H9 (cell line): ENCODE measurements at regions not wholly inside any gene's neighbourhood (a gene's known extent, or its start where the extent isn't known, plus 50 kb on each side); places are given as distances from the start of the nearest gene placed in this dataset.

Source experiments
- DNase-seq: peaks from one replicate; pipeline ENCODE4 v3.0.0-alpha.2; 2017
- H2AFZ ChIP-seq: one replicate; pipeline ENCODE4 v1.6.1; 2013; ENCODE audit warnings: mild to moderate bottlenecking, low read length, control low read depth, moderate library complexity
- H2AK5ac ChIP-seq: 2 replicates; pipeline ENCODE4 v1.6.1; 2013; ENCODE audit warnings: low read length, control low read depth, mixed read lengths; ENCODE audit not compliant: insufficient read length
- H2BK120ac ChIP-seq: one replicate; pipeline ENCODE4 v1.6.1; 2013; ENCODE audit warnings: low read depth, mild to moderate bottlenecking, low read length, control low read depth, inconsistent platforms; ENCODE audit not compliant: poor library complexity, severe bottlenecking
- H2BK12ac ChIP-seq: 2 replicates; pipeline ENCODE4 v1.6.1; 2013; ENCODE audit warnings: low read length, control low read depth, mixed read lengths, low read depth; ENCODE audit not compliant: insufficient read length
- H2BK15ac ChIP-seq: 2 replicates; pipeline ENCODE4 v1.6.1; 2013; ENCODE audit warnings: low read depth, low read length, control low read depth
- H2BK20ac ChIP-seq: one replicate; pipeline ENCODE4 v1.6.1; 2013; ENCODE audit warnings: low read depth, mild to moderate bottlenecking, low read length, control low read depth, inconsistent platforms; ENCODE audit not compliant: poor library complexity, severe bottlenecking
- H2BK5ac ChIP-seq: 2 replicates; pipeline ENCODE4 v1.6.1; 2013; ENCODE audit warnings: low read length, control low read depth, mixed read lengths; ENCODE audit not compliant: insufficient read length
- H3K14ac ChIP-seq: 2 replicates; pipeline ENCODE4 v1.6.1; 2013; ENCODE audit warnings: low read length, control low read depth; ENCODE audit not compliant: insufficient read depth
- H3K18ac ChIP-seq: 2 replicates; pipeline ENCODE4 v1.6.1; 2013; ENCODE audit warnings: low read depth, mild to moderate bottlenecking, mixed read lengths, low read length, control low read depth; ENCODE audit not compliant: insufficient read length
- H3K23ac ChIP-seq: 2 replicates; pipeline ENCODE4 v1.6.1; 2013; ENCODE audit warnings: low read length, control low read depth, mixed read lengths, low read depth; ENCODE audit not compliant: insufficient read length
- H3K23me2 ChIP-seq: 2 replicates; pipeline ENCODE4 v1.6.1; 2013; ENCODE audit warnings: low read depth, mild to moderate bottlenecking, mixed read lengths, low read length, control low read depth; ENCODE audit not compliant: insufficient read length, poor library complexity, severe bottlenecking
- H3K27ac ChIP-seq: 2 replicates; pipeline ENCODE4 v1.5.1; 2013; ENCODE audit warnings: low read length, control low read depth, mixed read lengths, low read depth; ENCODE audit not compliant: insufficient read length
- H3K27me3 ChIP-seq: 2 replicates; pipeline ENCODE4 v1.6.1; 2013; ENCODE audit warnings: low read length, control low read depth, inconsistent platforms; ENCODE audit not compliant: insufficient read depth
- H3K4ac ChIP-seq: 2 replicates; pipeline ENCODE4 v1.6.1; 2013; ENCODE audit warnings: low read depth, mild to moderate bottlenecking, control low read depth, inconsistent platforms, low read length, moderate library complexity
- H3K4me1 ChIP-seq: 2 replicates; pipeline ENCODE4 v1.6.1; 2013; ENCODE audit warnings: low read length, control low read depth, inconsistent platforms; ENCODE audit not compliant: insufficient read depth
- H3K4me2 ChIP-seq: 2 replicates; pipeline ENCODE4 v1.6.1; 2013; ENCODE audit warnings: low read length, control low read depth, mixed read lengths; ENCODE audit not compliant: insufficient read length, insufficient read depth
- H3K56ac ChIP-seq: 2 replicates; pipeline ENCODE4 v1.6.1; 2013; ENCODE audit warnings: low read depth, mild to moderate bottlenecking, mixed read lengths, low read length, control low read depth; ENCODE audit not compliant: insufficient read length
- H3K79me1 ChIP-seq: 2 replicates; pipeline ENCODE4 v1.6.1; 2013; ENCODE audit warnings: low read depth, mild to moderate bottlenecking, moderate library complexity, low read length, control low read depth, inconsistent platforms; ENCODE audit not compliant: insufficient read depth, poor library complexity, severe bottlenecking
- H3K79me2 ChIP-seq: 2 replicates; pipeline ENCODE4 v1.6.1; 2013; ENCODE audit warnings: low read length, control low read depth, inconsistent platforms; ENCODE audit not compliant: insufficient read depth
- H3K9ac ChIP-seq: 2 replicates; pipeline ENCODE4 v1.6.1; 2013; ENCODE audit warnings: low read length, control low read depth, mixed read lengths; ENCODE audit not compliant: insufficient read length; ENCODE audit errors: extremely low read depth
- H3K9me3 ChIP-seq: one replicate; pipeline ENCODE4 v1.6.1; 2013; ENCODE audit warnings: low read depth, low read length, inconsistent platforms; ENCODE audit not compliant: control insufficient read depth
- H3T11ph ChIP-seq: one replicate; pipeline ENCODE4 v1.6.1; 2013; ENCODE audit warnings: mild to moderate bottlenecking, low read length, control low read depth, inconsistent platforms
- H4K20me1 ChIP-seq: one replicate; pipeline ENCODE4 v1.6.1; 2013; ENCODE audit not compliant: control insufficient read depth, insufficient read length, insufficient read depth
- H4K5ac ChIP-seq: 2 replicates; pipeline ENCODE4 v1.6.1; 2013; ENCODE audit warnings: low read depth, mild to moderate bottlenecking, mixed read lengths, low read length, control low read depth; ENCODE audit not compliant: insufficient read length
- H4K8ac ChIP-seq: replicated peaks from 2 replicates; pipeline ENCODE4 v1.6.1; 2013; ENCODE audit warnings: low read length, control low read depth, mixed read lengths, low read depth; ENCODE audit not compliant: insufficient read length
- H4K91ac ChIP-seq: 2 replicates; pipeline ENCODE4 v1.6.1; 2013; ENCODE audit warnings: low read depth, mild to moderate bottlenecking, moderate library complexity, mixed read lengths, low read length, control low read depth; ENCODE audit not compliant: insufficient read length
- H3K27ac Mint-ChIP-seq, 3 experiments: 2 replicates in 2 of 3; 3 replicates in 1 of 3; pipeline ENCODE4 v1.8.0; 2020 to 2021; ENCODE audit warnings: mixed read lengths in 3 of 3, mild to moderate bottlenecking in 1 of 3, moderate library complexity in 1 of 3
- H3K27me3 Mint-ChIP-seq: 2 replicates; pipeline ENCODE4 v1.8.0; 2021; ENCODE audit warnings: low read depth, mild to moderate bottlenecking, moderate library complexity, mixed read lengths
- H3K36me3 Mint-ChIP-seq, 3 experiments: 2 replicates in 2 of 3; 3 replicates in 1 of 3; pipeline ENCODE4 v1.8.0; 2020 to 2021; ENCODE audit warnings: low read depth in 3 of 3, mixed read lengths in 3 of 3; ENCODE audit not compliant: insufficient read depth in 1 of 3
- H3K4me1 Mint-ChIP-seq, 2 experiments: 2 replicates each; pipeline ENCODE4 v1.8.0; 2020; ENCODE audit warnings: mixed read lengths in 2 of 2
- H3K4me3 Mint-ChIP-seq, 2 experiments: 2 replicates in 1 of 2; 3 replicates in 1 of 2; pipeline ENCODE4 v1.8.0; 2020 to 2021; ENCODE audit warnings: mild to moderate bottlenecking in 2 of 2, mixed read lengths in 2 of 2, moderate library complexity in 1 of 2
- H3K9me3 Mint-ChIP-seq, 2 experiments: 2 replicates in 1 of 2; 3 replicates in 1 of 2; pipeline ENCODE4 v1.8.0; 2020; ENCODE audit warnings: mild to moderate bottlenecking in 2 of 2, mixed read lengths in 2 of 2, moderate library complexity in 1 of 2
- CTCF ChIP-seq: fragments of 200-600 bp; sonication (generic); conservative IDR thresholded peaks from 3 replicates; pipeline ENCODE4 v1.8.0; 2021; ENCODE audit warnings: antibody characterized with exemption, mild to moderate bottlenecking
- whole genome bisulfite sequencing: extraction: QIAGEN DNeasy Blood & Tissue Kit; methylation state at CpG from one replicate; pipeline ENCODE4 v1.1.7; 2013; ENCODE audit warnings: missing lambda C conversion rate, low lambda C conversion rate, mixed read lengths; ENCODE audit not compliant: insufficient read length; ENCODE audit errors: extremely low coverage; 5-methylcytosine and 5-hydroxymethylcytosine counted together

DNA sequence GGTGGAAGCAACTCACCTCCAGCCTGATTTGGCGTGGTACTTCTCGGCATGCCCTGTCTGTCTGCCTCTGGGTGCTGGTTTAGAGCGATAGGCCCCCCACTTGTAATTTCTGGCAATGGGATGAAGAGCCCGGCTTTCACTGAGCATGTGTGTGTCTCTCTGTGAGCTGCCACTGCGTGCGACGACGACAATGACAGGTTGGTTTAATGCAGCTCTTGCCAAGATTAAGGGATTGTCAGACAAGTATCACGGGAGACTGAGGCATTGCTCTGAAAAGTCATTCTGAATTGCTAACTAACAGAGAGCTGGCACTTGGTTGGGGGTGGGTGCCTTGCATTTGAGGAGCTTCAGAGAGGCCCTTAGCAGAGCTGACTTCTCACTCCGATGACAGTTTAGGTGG is 348.8 kb upstream of the CLINT1 start:
- H2BK12ac ChIP-seq: no peak overlapping the region
- no peak overlapping the region for H2BK5ac ChIP-seq
- H3K23ac ChIP-seq: no peak overlapping the region
- no peak overlapping the region for H3K4me2 ChIP-seq
- H3K9ac ChIP-seq: no peak overlapping the region
- no peaks in the 10 kb centered on the region for H3K9me3 ChIP-seq
- no peaks in the 10 kb centered on the region for H4K20me1 ChIP-seq
- H3K36me3 Mint-ChIP-seq: no peaks in the 10 kb centered on the region
- no peak overlapping the region for H3T11ph ChIP-seq
- no peak for TF ChIP-seq CTCF
- no peak overlapping the region for H3K27ac Mint-ChIP-seq
- no CpG with 5 or more reads among the region's 10 CpGs for WGBS
- H3K9me3 Mint-ChIP-seq: no peaks in the 10 kb centered on the region
- no peaks in the 10 kb centered on the region for H3K27me3 ChIP-seq
- H4K5ac ChIP-seq: no peak overlapping the region
- no peak overlapping the region for H2AFZ ChIP-seq
- no peaks in the 10 kb centered on the region; the same call in 1 of the 2 replicates for H3K27me3 Mint-ChIP-seq
- H4K91ac ChIP-seq: no peak overlapping the region
- H2BK120ac ChIP-seq: no peak overlapping the region
- no peak overlapping the region for H3K4me3 Mint-ChIP-seq
- no peaks in the 10 kb centered on the region for H3K79me2 ChIP-seq
- DNase-seq: no peak
- H3K27ac ChIP-seq: no peak overlapping the region
- H2AK5ac ChIP-seq: no peak overlapping the region
- no peaks in the 10 kb centered on the region for H3K79me1 ChIP-seq
- no peak overlapping the region for H2BK15ac ChIP-seq
- no peak overlapping the region for H3K56ac ChIP-seq
- H4K8ac ChIP-seq: no peak overlapping the region
- H3K4me1 Mint-ChIP-seq: peaks cover 6 to 7% of the 10 kb centered on the region in 2 experiments
- no peak overlapping the region for H2BK20ac ChIP-seq
- H3K18ac ChIP-seq: no peak overlapping the region
- H3K14ac ChIP-seq: no peak overlapping the region
- H3K4me1 ChIP-seq: no peaks in the 10 kb centered on the region
- H3K23me2 ChIP-seq: no peaks in the 10 kb centered on the region
- no peak overlapping the region for H3K4ac ChIP-seq
